ENCODE measurements at regions not wholly inside any gene's neighbourhood (a gene's known extent, or its start where the extent isn't known, plus 50 kb on each side); places are given as distances from the start of the nearest gene placed in this dataset.

DNA sequence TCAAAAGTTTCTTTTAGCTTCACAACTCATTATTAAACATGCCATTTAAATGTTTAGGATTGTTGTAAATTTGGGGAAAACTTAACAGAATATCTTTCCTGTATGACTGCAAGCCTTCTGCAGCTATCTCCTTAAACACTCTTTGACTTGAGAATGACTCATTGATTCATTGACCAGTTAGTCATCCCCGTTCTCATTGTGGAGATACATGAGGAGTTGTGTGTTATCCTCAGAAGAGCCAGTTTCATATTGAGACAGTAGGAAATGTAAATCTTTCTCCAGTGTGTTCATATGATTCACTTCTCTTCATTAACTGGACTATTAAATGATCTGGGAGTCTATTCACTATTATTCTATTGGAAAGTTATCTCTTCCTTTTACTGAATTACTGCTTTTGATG lies 83.0 kb downstream of the CRYGS start:
- TF ChIP-seq CREB1 (IDR thresholded peaks at IDR 0.05; ENCODE audit: low read depth) = no peak

DNA sequence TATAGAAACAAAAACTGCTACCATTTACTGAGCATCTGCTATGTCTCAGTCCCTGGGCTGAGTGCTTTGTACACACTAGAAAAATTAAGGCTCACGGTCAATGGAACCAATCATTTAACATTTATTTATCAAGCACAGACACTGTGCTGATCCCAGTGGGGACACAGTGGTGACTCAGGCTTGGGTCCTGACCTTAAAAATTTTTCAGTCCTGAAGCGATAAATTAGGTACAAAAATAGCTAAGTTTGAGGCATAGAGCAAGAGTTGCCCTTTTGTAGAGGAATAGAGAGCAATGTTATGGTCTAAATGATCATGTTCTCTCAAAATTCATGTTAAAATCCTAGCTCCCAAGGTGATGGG lies 85.1 kb downstream of the CRYGS start:
- no peak for TF ChIP-seq ZBTB7A (IDR thresholded peaks at IDR 0.05; ENCODE audit: low read depth)
- TF ChIP-seq TEAD4 (IDR thresholded peaks at IDR 0.05) = no peak
- TF ChIP-seq, protein P1, sequence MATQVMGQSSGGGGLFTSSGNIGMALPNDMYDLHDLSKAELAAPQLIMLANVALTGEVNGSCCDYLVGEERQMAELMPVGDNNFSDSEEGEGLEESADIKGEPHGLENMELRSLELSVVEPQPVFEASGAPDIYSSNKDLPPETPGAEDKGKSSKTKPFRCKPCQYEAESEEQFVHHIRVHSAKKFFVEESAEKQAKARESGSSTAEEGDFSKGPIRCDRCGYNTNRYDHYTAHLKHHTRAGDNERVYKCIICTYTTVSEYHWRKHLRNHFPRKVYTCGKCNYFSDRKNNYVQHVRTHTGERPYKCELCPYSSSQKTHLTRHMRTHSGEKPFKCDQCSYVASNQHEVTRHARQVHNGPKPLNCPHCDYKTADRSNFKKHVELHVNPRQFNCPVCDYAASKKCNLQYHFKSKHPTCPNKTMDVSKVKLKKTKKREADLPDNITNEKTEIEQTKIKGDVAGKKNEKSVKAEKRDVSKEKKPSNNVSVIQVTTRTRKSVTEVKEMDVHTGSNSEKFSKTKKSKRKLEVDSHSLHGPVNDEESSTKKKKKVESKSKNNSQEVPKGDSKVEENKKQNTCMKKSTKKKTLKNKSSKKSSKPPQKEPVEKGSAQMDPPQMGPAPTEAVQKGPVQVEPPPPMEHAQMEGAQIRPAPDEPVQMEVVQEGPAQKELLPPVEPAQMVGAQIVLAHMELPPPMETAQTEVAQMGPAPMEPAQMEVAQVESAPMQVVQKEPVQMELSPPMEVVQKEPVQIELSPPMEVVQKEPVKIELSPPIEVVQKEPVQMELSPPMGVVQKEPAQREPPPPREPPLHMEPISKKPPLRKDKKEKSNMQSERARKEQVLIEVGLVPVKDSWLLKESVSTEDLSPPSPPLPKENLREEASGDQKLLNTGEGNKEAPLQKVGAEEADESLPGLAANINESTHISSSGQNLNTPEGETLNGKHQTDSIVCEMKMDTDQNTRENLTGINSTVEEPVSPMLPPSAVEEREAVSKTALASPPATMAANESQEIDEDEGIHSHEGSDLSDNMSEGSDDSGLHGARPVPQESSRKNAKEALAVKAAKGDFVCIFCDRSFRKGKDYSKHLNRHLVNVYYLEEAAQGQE (IDR thresholded peaks at IDR 0.05; ENCODE audit: low read depth) = no peak
- no peak for TF ChIP-seq TCF12 (IDR thresholded peaks at IDR 0.05; ENCODE audit: low read depth)
- TF ChIP-seq TAF1 (IDR thresholded peaks at IDR 0.05; ENCODE audit: low read depth) = no peak
- no peak for TF ChIP-seq FOXM1 (IDR thresholded peaks at IDR 0.05; ENCODE audit: borderline replicate concordance, low read depth)
- TF ChIP-seq, protein P2, sequence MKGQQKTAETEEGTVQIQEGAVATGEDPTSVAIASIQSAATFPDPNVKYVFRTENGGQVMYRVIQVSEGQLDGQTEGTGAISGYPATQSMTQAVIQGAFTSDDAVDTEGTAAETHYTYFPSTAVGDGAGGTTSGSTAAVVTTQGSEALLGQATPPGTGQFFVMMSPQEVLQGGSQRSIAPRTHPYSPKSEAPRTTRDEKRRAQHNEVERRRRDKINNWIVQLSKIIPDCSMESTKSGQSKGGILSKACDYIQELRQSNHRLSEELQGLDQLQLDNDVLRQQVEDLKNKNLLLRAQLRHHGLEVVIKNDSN (IDR thresholded peaks at IDR 0.05) = no peak
- no peak for TF ChIP-seq YY1 (IDR thresholded peaks at IDR 0.05; ENCODE audit: low read depth)
- TF ChIP-seq CREB1 (IDR thresholded peaks at IDR 0.05; ENCODE audit: low read depth) = no peak
- no peak for TF ChIP-seq CEBPB (IDR thresholded peaks at IDR 0.05)
- TF ChIP-seq, protein P3, sequence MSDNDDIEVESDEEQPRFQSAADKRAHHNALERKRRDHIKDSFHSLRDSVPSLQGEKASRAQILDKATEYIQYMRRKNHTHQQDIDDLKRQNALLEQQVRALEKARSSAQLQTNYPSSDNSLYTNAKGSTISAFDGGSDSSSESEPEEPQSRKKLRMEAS (IDR thresholded peaks at IDR 0.05) = no peak
- TF ChIP-seq EP300 (IDR thresholded peaks at IDR 0.05; ENCODE audit: borderline replicate concordance) = no peak
- TF ChIP-seq NFIC (IDR thresholded peaks at IDR 0.05) = no peak
- TF ChIP-seq EGR1 (IDR thresholded peaks at IDR 0.05) = no peak
- TF ChIP-seq RAD21 (IDR thresholded peaks at IDR 0.05; ENCODE audit: low read depth) = no peak

DNA sequence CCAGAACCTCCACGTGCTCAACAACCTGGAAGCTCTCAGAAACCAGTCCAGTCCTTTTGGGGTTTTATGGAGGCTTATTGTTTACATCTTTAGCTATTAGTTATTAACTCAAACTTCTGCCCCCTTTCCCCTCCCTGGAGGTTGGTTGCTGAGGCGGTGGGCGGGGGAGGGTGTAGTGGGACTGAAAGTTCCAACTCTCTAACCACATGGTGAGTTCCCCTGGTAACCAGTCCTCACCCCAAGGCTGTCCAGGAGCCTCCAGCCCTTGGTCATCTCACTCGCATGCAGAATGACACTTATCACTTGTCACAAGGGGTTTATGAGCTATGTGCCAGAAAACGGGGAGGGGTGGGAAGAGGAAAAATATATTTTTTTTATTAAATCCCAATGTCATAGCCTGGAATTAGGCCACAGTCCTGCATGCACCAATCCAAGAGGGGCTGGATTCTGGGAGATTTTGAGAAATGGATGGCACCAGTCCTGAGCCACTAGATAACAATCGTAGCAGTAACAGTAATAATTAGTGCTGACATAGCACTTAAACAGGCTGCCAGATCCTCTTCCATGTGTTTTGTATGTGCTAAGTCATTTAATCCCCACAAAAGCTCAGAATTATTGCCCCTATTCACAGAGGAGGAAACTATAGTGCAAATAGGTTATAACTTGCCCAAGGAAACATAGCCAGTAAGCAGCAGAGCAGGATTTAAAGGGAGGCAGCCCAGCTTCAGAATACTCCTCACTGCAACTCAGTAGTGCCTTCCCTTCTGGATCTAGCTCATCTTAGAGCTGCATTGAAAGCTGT lies 85.7 kb downstream of the CRYGS start:
- TF ChIP-seq, protein P3 (IDR thresholded peaks at IDR 0.05) = no peak
- no peak for TF ChIP-seq EP300 (IDR thresholded peaks at IDR 0.05; ENCODE audit: borderline replicate concordance)
- TF ChIP-seq CREB1 (IDR thresholded peaks at IDR 0.05; ENCODE audit: low read depth) = no peak
- TF ChIP-seq, protein P2 (IDR thresholded peaks at IDR 0.05) = no peak
- TF ChIP-seq CEBPB (IDR thresholded peaks at IDR 0.05) = no peak
- no peak for TF ChIP-seq ZBTB7A (IDR thresholded peaks at IDR 0.05; ENCODE audit: low read depth)
- no peak for TF ChIP-seq EGR1 (IDR thresholded peaks at IDR 0.05)
- TF ChIP-seq NFIC (IDR thresholded peaks at IDR 0.05) = no peak
- no peak for TF ChIP-seq YY1 (IDR thresholded peaks at IDR 0.05; ENCODE audit: low read depth)
- TF ChIP-seq, protein P1 (IDR thresholded peaks at IDR 0.05; ENCODE audit: low read depth) = no peak

DNA sequence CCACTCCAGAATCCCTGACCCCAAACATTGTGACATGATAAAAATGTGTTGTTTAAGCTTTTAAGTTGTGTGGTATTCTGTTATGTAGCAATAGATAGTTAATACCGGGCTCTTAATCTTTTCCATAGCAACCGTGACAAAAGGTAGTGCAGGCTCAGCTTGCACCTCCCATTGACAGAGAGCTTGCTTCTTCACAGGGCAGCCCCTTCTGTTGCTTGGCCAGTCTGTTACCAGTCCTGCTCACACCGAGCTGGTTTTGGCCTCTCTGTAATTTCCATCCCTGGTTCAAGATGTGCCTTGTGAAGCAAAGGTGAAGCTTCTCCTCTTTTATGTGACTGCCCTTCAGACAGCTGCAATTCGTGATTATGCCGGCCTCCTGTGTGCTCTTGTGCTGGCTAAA lies 86.9 kb downstream of the CRYGS start:
- no peak for TF ChIP-seq FOXM1 (IDR thresholded peaks at IDR 0.05; ENCODE audit: borderline replicate concordance, low read depth)
- TF ChIP-seq CEBPB (IDR thresholded peaks at IDR 0.05) = no peak
- no peak for TF ChIP-seq TAF1 (IDR thresholded peaks at IDR 0.05; ENCODE audit: low read depth)
- TF ChIP-seq ZBTB7A (IDR thresholded peaks at IDR 0.05; ENCODE audit: low read depth) = no peak
- TF ChIP-seq EGR1 (IDR thresholded peaks at IDR 0.05) = no peak
- TF ChIP-seq, protein P1 (IDR thresholded peaks at IDR 0.05; ENCODE audit: low read depth) = no peak
- TF ChIP-seq EP300 (IDR thresholded peaks at IDR 0.05; ENCODE audit: borderline replicate concordance) = no peak
- TF ChIP-seq, protein P3 (IDR thresholded peaks at IDR 0.05) = no peak
- TF ChIP-seq YY1 (IDR thresholded peaks at IDR 0.05; ENCODE audit: low read depth) = no peak
- TF ChIP-seq CREB1 (IDR thresholded peaks at IDR 0.05; ENCODE audit: low read depth) = no peak
- no peak for TF ChIP-seq RAD21 (IDR thresholded peaks at IDR 0.05; ENCODE audit: low read depth)
- TF ChIP-seq TCF12 (IDR thresholded peaks at IDR 0.05; ENCODE audit: low read depth) = no peak
- no peak for TF ChIP-seq TEAD4 (IDR thresholded peaks at IDR 0.05)
- TF ChIP-seq NFIC (IDR thresholded peaks at IDR 0.05) = no peak
- TF ChIP-seq, protein P2 (IDR thresholded peaks at IDR 0.05) = no peak
